Immature natural killer cell (primary cell): ENCODE measurements at regions not wholly inside any gene's neighbourhood (a gene's known extent, or its start where the extent isn't known, plus 50 kb on each side); places are given as distances from the start of the nearest gene placed in this dataset.

ENCODE experiments used
- DNase-seq, 3 donors: peaks; one replicate each; pipeline ENCODE4 v3.0.0; 2022; ENCODE audit warnings: mixed read lengths in 1 of 3
- H3K27ac Mint-ChIP-seq, 6 donors: one replicate each; pipeline ENCODE4 v1.8.0; 2020; ENCODE audit warnings: mixed read lengths in 6 of 6, mild to moderate bottlenecking in 5 of 6, inconsistent platforms in 4 of 6, moderate library complexity in 3 of 6
- H3K27me3 Mint-ChIP-seq, 3 donors: one replicate each; pipeline ENCODE4 v1.8.0; 2020 to 2021; ENCODE audit warnings: low read depth in 3 of 3, mild to moderate bottlenecking in 3 of 3, mixed read lengths in 3 of 3, moderate library complexity in 3 of 3, inconsistent platforms in 1 of 3
- H3K36me3 Mint-ChIP-seq, 3 donors: one replicate each; pipeline ENCODE4 v1.8.0; 2020; ENCODE audit warnings: mixed read lengths in 3 of 3, inconsistent platforms in 2 of 3, mild to moderate bottlenecking in 2 of 3
- H3K4me1 Mint-ChIP-seq, 2 donors: one replicate each; pipeline ENCODE4 v1.8.0; 2020; ENCODE audit warnings: inconsistent platforms in 2 of 2, mild to moderate bottlenecking in 2 of 2, mixed read lengths in 2 of 2, moderate library complexity in 1 of 2
- H3K4me3 Mint-ChIP-seq, 5 donors: one replicate each; pipeline ENCODE4 v1.8.0; 2020; ENCODE audit warnings: mild to moderate bottlenecking in 5 of 5, mixed read lengths in 5 of 5, inconsistent platforms in 3 of 5, moderate library complexity in 3 of 5
- H3K9me3 Mint-ChIP-seq, 6 donors: one replicate each; pipeline ENCODE4 v1.8.0; 2020; ENCODE audit warnings: mild to moderate bottlenecking in 6 of 6, mixed read lengths in 6 of 6, inconsistent platforms in 4 of 6, moderate library complexity in 3 of 6

GRCh38 chr1:38555130-38555529 is 304.4 kb downstream of the RRAGC start:
- Mint-ChIP-seq H3K9me3 (no peaks in the 10 kb centered on the region), H3K27ac (no peak overlapping the region), H3K4me1 (peaks cover 25 to 33% of the 10 kb centered on the region in 2 donors), H3K27me3 (peaks cover 6 to 14% (median 8%) of the 10 kb centered on the region in 3 donors), H3K4me3 (no peak overlapping the region), H3K36me3 (no peaks in the 10 kb centered on the region)
- DNase-seq: no peak

DNA sequence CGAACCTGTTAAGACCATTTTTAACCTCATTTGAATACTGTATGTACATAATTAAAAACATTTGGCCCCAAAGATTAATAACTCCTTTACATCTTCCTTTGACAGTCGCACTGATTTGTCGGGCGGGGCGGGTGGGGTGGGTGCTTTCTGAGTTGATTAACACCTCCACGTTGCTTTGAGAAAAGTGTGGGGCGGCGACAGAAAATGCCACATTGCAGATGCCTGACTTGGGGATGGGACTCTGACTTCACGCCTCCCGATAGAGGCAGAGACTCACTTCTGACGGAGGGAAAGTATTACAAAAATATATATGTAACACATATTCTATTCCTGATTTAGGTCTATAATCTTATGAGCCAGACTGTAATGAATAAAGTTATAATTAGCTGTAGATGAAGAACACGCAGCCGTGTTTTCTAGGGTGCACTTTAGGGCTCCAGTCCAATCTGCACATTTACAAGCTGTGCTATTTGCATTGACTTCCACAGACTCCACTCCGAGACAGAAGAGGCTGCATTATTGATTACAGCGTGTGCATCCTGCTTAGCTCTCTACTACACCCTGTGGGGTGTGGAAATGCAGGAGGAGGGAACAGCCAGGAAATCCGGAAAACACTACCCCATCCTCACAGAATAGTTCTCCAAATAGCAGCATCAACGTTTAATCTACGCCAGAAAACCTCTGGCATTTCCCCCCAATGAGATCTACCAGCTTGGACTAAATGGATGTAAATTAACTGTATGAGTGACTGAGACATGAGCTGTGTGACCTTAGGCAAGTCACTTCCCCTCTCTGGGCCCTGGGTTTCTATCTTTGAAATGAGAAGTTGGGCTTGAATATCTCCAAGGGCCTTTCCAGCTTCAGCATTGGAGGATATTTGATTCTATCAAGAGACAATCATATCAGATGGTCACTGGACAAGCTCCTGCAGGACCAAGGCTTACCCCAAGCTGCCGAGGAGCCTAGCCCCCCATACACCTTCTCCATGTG is 308.0 kb downstream of the RRAGC start:
- H3K27ac Mint-ChIP-seq: no peak overlapping the region
- H3K9me3 Mint-ChIP-seq: no peaks in the 10 kb centered on the region
- no peak for DNase-seq
- peaks cover 2 to 10% (median 3%) of the 10 kb centered on the region in 3 donors for H3K27me3 Mint-ChIP-seq
- H3K36me3 Mint-ChIP-seq: no peaks in the 10 kb centered on the region
- H3K4me1 Mint-ChIP-seq: peaks cover 0 to 1% of the 10 kb centered on the region in 2 donors
- no peak overlapping the region for H3K4me3 Mint-ChIP-seq

- DNase-seq: no peak
- H3K27me3 Mint-ChIP-seq: peaks cover 3 to 10% (median 4%) of the 10 kb centered on the region in 3 donors
- H3K4me1 Mint-ChIP-seq: no peaks in the 10 kb centered on the region
- no peaks in the 10 kb centered on the region for H3K9me3 Mint-ChIP-seq
- H3K36me3 Mint-ChIP-seq: no peaks in the 10 kb centered on the region
- no peak overlapping the region for H3K27ac Mint-ChIP-seq
- H3K4me3 Mint-ChIP-seq: no peak overlapping the region
Observed at GRCh38 chr1:38549191-38549590, 310.4 kb downstream of the RRAGC start.

- Mint-ChIP-seq H3K4me1 (no peaks in the 10 kb centered on the region), H3K27me3 (peaks cover 4 to 10% (median 5%) of the 10 kb centered on the region in 3 donors), H3K36me3 (no peaks in the 10 kb centered on the region), H3K9me3 (no peaks in the 10 kb centered on the region), H3K4me3 (no peak overlapping the region), H3K27ac (no peak overlapping the region)
- no peak for DNase-seq
Observed at GRCh38 chr1:38547321-38547720, 312.3 kb downstream of the RRAGC start.

GRCh38 chr1:38546636-38547035 is 312.9 kb downstream of the RRAGC start:
- peaks cover 5 to 10% (median 6%) of the 10 kb centered on the region in 3 donors for H3K27me3 Mint-ChIP-seq
- H3K4me1 Mint-ChIP-seq: no peaks in the 10 kb centered on the region
- no peak for DNase-seq
- no peak overlapping the region for H3K4me3 Mint-ChIP-seq
- H3K36me3 Mint-ChIP-seq: no peaks in the 10 kb centered on the region
- no peak overlapping the region for H3K27ac Mint-ChIP-seq
- H3K9me3 Mint-ChIP-seq: no peaks in the 10 kb centered on the region

DNA sequence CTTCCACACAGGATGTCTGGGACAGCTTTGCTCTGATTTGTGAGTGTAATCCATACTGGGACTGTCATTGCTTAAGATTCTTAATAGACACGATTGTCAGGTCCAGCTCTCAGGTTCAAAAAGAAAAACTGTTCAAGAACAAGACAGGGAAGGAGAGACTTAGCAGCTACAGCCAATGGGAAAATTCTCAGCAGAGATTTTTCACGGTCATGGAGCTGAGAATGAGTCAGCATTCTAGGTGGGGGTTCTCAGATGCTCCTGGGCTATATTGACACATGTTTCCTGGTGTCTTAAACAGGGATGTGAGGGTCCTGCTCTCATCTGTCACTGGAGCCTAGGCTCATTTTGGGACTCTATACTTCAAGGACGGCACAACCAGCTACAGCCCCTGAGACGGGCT is 318.3 kb downstream of the RRAGC start:
- no peak overlapping the region for H3K4me3 Mint-ChIP-seq
- no peaks in the 10 kb centered on the region for H3K4me1 Mint-ChIP-seq
- peaks cover 4 to 13% (median 10%) of the 10 kb centered on the region in 3 donors for H3K27me3 Mint-ChIP-seq
- DNase-seq: no peak
- H3K27ac Mint-ChIP-seq: no peak overlapping the region
- no peaks in the 10 kb centered on the region for H3K9me3 Mint-ChIP-seq
- H3K36me3 Mint-ChIP-seq: no peaks in the 10 kb centered on the region

GRCh38 chr1:38539931-38540330 is 319.6 kb downstream of the RRAGC start:
- Mint-ChIP-seq H3K4me1 (no peaks in the 10 kb centered on the region), H3K36me3 (no peaks in the 10 kb centered on the region), H3K27me3 (peaks cover 4 to 13% (median 12%) of the 10 kb centered on the region in 3 donors), H3K9me3 (no peaks in the 10 kb centered on the region), H3K27ac (no peak overlapping the region), H3K4me3 (no peak overlapping the region)
- DNase-seq: no peak

GRCh38 chr1:38538834-38539233 is 320.7 kb downstream of the RRAGC start:
- Mint-ChIP-seq H3K27ac (no peak overlapping the region), H3K27me3 (peaks cover 3 to 15% (median 12%) of the 10 kb centered on the region in 3 donors), H3K4me1 (no peaks in the 10 kb centered on the region), H3K9me3 (no peaks in the 10 kb centered on the region), H3K36me3 (no peaks in the 10 kb centered on the region), H3K4me3 (no peak overlapping the region)
- no peak for DNase-seq

- Mint-ChIP-seq H3K27ac (no peak overlapping the region), H3K27me3 (peaks cover 3 to 15% (median 7%) of the 10 kb centered on the region in 3 donors), H3K4me1 (no peaks in the 10 kb centered on the region), H3K4me3 (no peak overlapping the region), H3K9me3 (no peaks in the 10 kb centered on the region), H3K36me3 (no peaks in the 10 kb centered on the region)
- DNase-seq: no peak
Observed at GRCh38 chr1:38536089-38536488, 323.5 kb downstream of the RRAGC start.

GRCh38 chr1:38534473-38534823 is 325.1 kb downstream of the RRAGC start:
- Mint-ChIP-seq H3K36me3 (no peaks in the 10 kb centered on the region), H3K27ac (no peak overlapping the region), H3K4me1 (no peaks in the 10 kb centered on the region), H3K4me3 (no peak overlapping the region), H3K27me3 (peaks cover 3 to 11% (median 7%) of the 10 kb centered on the region in 3 donors), H3K9me3 (no peaks in the 10 kb centered on the region)
- no peak for DNase-seq

GRCh38 chr1:38533772-38534472 is 325.6 kb downstream of the RRAGC start:
- Mint-ChIP-seq H3K27ac (no peak overlapping the region), H3K27me3 (peaks cover 3 to 11% (median 7%) of the 10 kb centered on the region in 3 donors), H3K36me3 (no peaks in the 10 kb centered on the region), H3K4me3 (no peak overlapping the region), H3K9me3 (no peaks in the 10 kb centered on the region), H3K4me1 (no peaks in the 10 kb centered on the region)
- no peak for DNase-seq

- H3K4me1 Mint-ChIP-seq: peaks cover 11 to 12% of the 10 kb centered on the region in 2 donors
- H3K9me3 Mint-ChIP-seq: no peaks in the 10 kb centered on the region
- no peaks in the 10 kb centered on the region for H3K36me3 Mint-ChIP-seq
- peaks cover 0 to 8% (median 5%) of the 10 kb centered on the region in 3 donors for H3K27me3 Mint-ChIP-seq
- DNase-seq: no peak
- H3K4me3 Mint-ChIP-seq: no peak overlapping the region
- H3K27ac Mint-ChIP-seq: no peak overlapping the region
Observed at GRCh38 chr1:38530957-38531356, 328.6 kb downstream of the RRAGC start.

GRCh38 chr1:38529946-38530345 is 329.6 kb downstream of the RRAGC start:
- H3K27me3 Mint-ChIP-seq: peaks cover 0 to 8% (median 4%) of the 10 kb centered on the region in 3 donors

DNA sequence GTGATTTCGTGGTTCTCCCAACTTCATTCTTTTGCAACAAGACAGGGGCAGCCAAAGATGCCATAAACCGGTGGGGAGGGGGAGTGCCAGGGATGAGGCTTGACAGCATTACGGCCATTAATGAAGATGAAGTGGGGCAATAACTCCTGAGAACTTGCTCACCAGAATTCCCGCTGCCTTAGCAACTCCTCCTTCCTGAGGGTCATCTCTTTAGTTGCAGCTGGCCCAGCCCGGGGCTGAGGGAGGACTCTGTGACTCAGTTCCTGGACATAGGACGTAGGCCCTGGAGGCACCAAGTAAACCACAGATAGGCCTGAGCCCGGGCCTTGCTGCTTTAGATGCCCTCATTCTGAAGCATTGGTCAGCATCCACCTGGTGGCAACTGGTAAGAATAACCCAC is 330.2 kb downstream of the RRAGC start:
- H3K4me3 Mint-ChIP-seq: no peak overlapping the region
- no peak overlapping the region for H3K27ac Mint-ChIP-seq
- no peaks in the 10 kb centered on the region for H3K36me3 Mint-ChIP-seq
- no peaks in the 10 kb centered on the region for H3K9me3 Mint-ChIP-seq
- peaks cover 0 to 8% (median 3%) of the 10 kb centered on the region in 3 donors for H3K27me3 Mint-ChIP-seq
- no peak for DNase-seq
- peaks cover 11 to 12% of the 10 kb centered on the region in 2 donors for H3K4me1 Mint-ChIP-seq

More at GRCh38 chr1:38529946-38530345, 329.6 kb downstream of the RRAGC start:
- H3K36me3 Mint-ChIP-seq: no peaks in the 10 kb centered on the region
- DNase-seq: no peak
- H3K4me3 Mint-ChIP-seq: no peak overlapping the region
- no peaks in the 10 kb centered on the region for H3K9me3 Mint-ChIP-seq
- peaks cover 11 to 12% of the 10 kb centered on the region in 2 donors for H3K4me1 Mint-ChIP-seq
- H3K27ac Mint-ChIP-seq: no peak overlapping the region
